ENCODE measurements at regions not wholly inside any gene's neighbourhood (a gene's known extent, or its start where the extent isn't known, plus 50 kb on each side); places are given as distances from the start of the nearest gene placed in this dataset.
"Not testable (repeated sequence)": the region's sequence is repeated elsewhere in the genome, so short reads cannot be mapped to it uniquely, and the experiment has no call there.

- no peak for DNase-seq (ENCODE audit: low read depth)
These were observed 763.6 kb upstream of the LRRTM1 start for GRCh38 chr2:81068144-81068543.

- DNase-seq (ENCODE audit: low read depth): no peak
These were observed 756.5 kb upstream of the LRRTM1 start for GRCh38 chr2:81061016-81061415.

GRCh38 chr2:81050580-81051095 is 746.1 kb upstream of the LRRTM1 start:
- DNase-seq (ENCODE audit: low read depth): no peak

GRCh38 chr2:81043681-81044080 is 739.1 kb upstream of the LRRTM1 start:
- no peak for DNase-seq (ENCODE audit: low read depth)

DNA sequence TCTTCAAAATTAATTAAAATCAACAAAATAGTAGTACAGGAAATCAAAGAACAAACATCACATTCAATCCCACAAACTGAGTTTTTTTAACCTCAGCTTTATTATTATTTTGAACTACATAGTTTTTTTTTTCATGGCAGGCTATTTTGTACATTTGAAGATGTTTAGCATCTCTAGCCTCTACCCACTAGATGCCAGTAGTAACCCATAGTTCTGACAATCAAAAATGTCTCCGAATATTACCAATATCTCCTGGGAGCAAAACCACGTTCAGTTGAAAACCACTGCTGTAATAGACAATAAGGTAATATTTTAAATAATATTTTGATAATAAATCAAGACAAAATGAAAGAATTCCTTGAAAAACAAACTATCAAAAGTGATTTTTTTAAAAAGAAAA is 702.6 kb upstream of the LRRTM1 start:
- no peak for DNase-seq (ENCODE audit: low read depth)

GRCh38 chr2:81002906-81003305 is 698.4 kb upstream of the LRRTM1 start:
- DNase-seq (ENCODE audit: low read depth): no peak

GRCh38 chr2:80987466-80987865 is 682.9 kb upstream of the LRRTM1 start:
- no peak for DNase-seq (ENCODE audit: low read depth)

- DNase-seq (ENCODE audit: low read depth): no peak
These were observed 665.3 kb upstream of the LRRTM1 start for GRCh38 chr2:80969900-80970299.

- DNase-seq (ENCODE audit: low read depth): no peak
These were observed 663.9 kb upstream of the LRRTM1 start for GRCh38 chr2:80968450-80968849.

- no peak for DNase-seq (ENCODE audit: low read depth)
These were observed 643.1 kb upstream of the LRRTM1 start for GRCh38 chr2:80947601-80948130.

GRCh38 chr2:80943487-80943886 is 638.9 kb upstream of the LRRTM1 start:
- no peak for DNase-seq (ENCODE audit: low read depth)

DNA sequence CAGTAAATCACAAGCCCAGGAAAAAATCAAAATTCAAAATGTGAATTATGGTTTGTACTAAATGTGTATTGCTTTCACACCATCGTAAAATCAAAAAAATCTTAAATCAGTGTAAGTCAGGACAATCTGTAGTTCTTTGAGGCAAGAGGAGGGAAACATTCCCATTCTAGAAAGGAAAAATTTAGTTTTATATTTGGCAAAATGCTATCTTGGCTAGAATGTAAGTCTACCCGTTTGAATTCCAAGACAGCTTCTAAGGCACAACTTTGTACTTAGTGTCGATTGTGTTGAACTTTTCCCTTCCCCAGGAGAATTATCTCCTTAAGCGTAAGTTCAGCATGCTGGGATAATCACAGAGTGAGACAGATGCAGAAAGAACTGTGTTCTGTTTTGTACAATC is 638.2 kb upstream of the LRRTM1 start:
- DNase-seq (ENCODE audit: low read depth): no peak

DNA sequence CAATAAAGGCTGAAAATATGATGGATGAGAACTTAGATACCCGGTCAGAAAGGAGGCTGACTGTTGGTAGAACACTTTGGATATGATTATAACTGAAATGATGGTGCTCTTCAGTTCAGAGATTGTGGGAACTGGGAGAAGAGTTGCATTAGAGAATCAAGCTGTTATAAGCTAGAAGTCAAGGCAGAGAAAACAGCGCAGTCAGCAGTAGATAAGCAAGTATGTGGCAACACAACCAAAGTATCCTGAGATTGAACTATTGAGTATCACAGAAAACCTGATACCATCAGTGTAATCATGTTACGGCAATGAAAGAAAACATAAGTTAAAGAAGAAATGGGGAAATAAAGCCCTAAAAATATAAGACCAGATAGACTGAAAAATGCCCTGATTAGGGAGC is 633.9 kb upstream of the LRRTM1 start:
- no peak for DNase-seq (ENCODE audit: low read depth)

GRCh38 chr2:80931820-80932219 is 627.3 kb upstream of the LRRTM1 start:
- not testable (repeated sequence) for DNase-seq (ENCODE audit: low read depth)

DNA sequence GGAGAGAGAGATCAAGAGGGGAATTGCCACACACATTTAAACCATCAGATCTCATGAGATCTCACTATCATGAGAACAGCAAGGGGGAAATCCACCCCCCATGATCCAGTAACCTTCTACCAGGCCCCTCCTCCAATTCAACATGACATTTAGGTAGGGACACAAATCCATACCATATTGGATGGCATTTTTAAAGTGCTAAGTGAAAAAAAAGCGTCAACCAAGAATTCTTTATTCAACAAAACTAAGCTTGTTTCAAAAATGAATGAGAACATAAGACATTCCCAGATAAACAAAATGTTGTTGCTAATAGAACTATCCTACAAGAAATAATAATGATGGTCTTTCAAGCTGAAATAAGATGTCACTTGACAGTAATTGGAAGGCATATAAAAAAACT is 626.2 kb upstream of the LRRTM1 start:
- DNase-seq (ENCODE audit: low read depth): no peak

GRCh38 chr2:80926168-80926567 is 621.6 kb upstream of the LRRTM1 start:
- no peak for DNase-seq (ENCODE audit: low read depth)

DNA sequence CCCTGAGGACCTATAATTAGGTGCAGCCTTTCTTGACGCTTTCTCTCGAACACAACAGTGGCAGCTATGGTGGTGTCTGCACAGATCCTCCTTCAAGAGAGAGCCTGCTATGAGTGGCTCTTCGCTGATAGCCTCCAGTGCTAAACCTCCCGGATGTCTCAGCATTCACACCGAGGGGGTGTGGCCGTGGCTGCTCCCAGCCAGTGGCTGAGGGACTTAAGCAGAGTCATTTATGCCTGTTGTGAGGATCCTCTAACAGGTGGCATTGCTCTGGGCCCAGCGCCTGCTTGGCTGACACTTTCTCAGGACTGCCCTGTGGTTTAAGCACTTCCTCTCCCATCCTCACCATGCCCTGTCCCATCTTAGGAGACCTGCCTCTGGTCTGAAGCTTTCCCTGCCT is 592.0 kb upstream of the LRRTM1 start:
- no peak for DNase-seq (ENCODE audit: low read depth)

GRCh38 chr2:80894486-80894885 is 589.9 kb upstream of the LRRTM1 start:
- no peak for DNase-seq (ENCODE audit: low read depth)

- DNase-seq (ENCODE audit: low read depth): no peak
These were observed 589.2 kb upstream of the LRRTM1 start for GRCh38 chr2:80893711-80894110.

GRCh38 chr2:80889009-80889408 is 584.5 kb upstream of the LRRTM1 start:
- DNase-seq (ENCODE audit: low read depth): no peak

GRCh38 chr2:80887841-80888378 is 583.4 kb upstream of the LRRTM1 start:
- no peak for DNase-seq (ENCODE audit: low read depth)

GRCh38 chr2:80874374-80874773 is 569.8 kb upstream of the LRRTM1 start:
- no peak for DNase-seq (ENCODE audit: low read depth)

DNA sequence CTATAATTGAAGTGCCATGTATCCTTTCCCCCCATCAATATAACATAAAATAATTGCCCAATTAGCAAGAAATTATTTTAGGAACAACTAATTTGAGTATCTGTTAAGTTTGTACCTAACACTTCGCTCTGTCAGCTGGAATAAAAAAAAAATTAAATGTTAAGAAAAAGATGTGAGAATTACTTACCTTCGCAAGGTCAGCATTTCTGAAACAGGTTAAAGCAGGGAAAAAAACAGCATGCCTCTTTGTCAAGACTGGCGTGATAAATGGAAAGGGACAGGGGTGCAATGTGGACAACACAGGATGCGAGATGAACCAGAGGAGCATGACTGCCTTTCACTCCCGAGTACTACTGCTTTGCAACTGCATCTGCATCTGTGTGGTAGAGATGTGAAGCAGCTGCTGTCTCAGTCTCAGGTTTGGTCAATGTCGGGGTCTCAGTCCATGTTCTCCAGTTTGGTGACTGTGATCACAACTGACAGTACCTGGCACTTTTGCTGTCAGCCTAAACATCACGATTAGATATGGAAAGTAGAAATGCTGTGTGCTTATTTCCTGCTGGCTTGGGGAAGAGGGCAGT is 565.4 kb upstream of the LRRTM1 start:
- no peak for DNase-seq (ENCODE audit: low read depth)

- DNase-seq (ENCODE audit: low read depth): no peak
These were observed 558.7 kb upstream of the LRRTM1 start for GRCh38 chr2:80863147-80863714.

Data from amniotic epithelial cell (primary cell).